OCI-LY3 (cell line): ENCODE measurements at regions not wholly inside any gene's neighbourhood (a gene's known extent, or its start where the extent isn't known, plus 50 kb on each side); places are given as distances from the start of the nearest gene placed in this dataset.

Experiments used
- H2AFZ ChIP-seq: fragments of 200-600, 300-600 bp; shearing (Covaris generic); 2 replicates; pipeline ENCODE4 v1.6.0; 2014; ENCODE audit warnings: antibody characterized with exemption, low read depth, low read length
- H3K27ac ChIP-seq: fragments of 200-600, 300-600 bp; sonication (generic); 2 replicates; pipeline ENCODE4 v1.5.1; 2014; ENCODE audit warnings: mild to moderate bottlenecking, low read length, moderate library complexity, mixed read lengths
- H3K27me3 ChIP-seq: fragments of 200-600, 300-600 bp; sonication (generic); 2 replicates; pipeline ENCODE4 v1.6.1; 2014; ENCODE audit warnings: low read depth, low read length, mixed read lengths
- H3K36me3 ChIP-seq: fragments of 200-600, 300-600 bp; sonication (generic); replicated peaks from 2 replicates; pipeline ENCODE3; 2014; ENCODE audit warnings: low read depth, low read length, mixed read lengths
- H3K4me1 ChIP-seq: fragments of 300-600, 200-600 bp; sonication (generic); 2 replicates; pipeline ENCODE4 v1.6.1; 2014; ENCODE audit warnings: low read length, mixed read lengths
- H3K4me2 ChIP-seq: fragments of 200-600, 300-600 bp; sonication (generic); 2 replicates; pipeline ENCODE4 v1.6.1; 2014; ENCODE audit warnings: low read length, mixed read lengths
- H3K4me3 ChIP-seq: fragments of 300-600, 200-600 bp; sonication (generic); 2 replicates; pipeline ENCODE4 v1.5.1; 2014; ENCODE audit warnings: antibody characterized with exemption, mild to moderate bottlenecking, low read length, moderate library complexity
- H3K79me2 ChIP-seq: fragments of 300-600, 200-600 bp; shearing (Covaris generic); 2 replicates; pipeline ENCODE4 v1.6.1; 2014; ENCODE audit warnings: mild to moderate bottlenecking, low read length, mixed read lengths
- H3K9ac ChIP-seq: fragments of 300-600, 200-600 bp; shearing (Covaris generic); 2 replicates; pipeline ENCODE4 v1.6.0; 2014; ENCODE audit warnings: mild to moderate bottlenecking, low read length, moderate library complexity
- H3K9me3 ChIP-seq: fragments of 200-600, 300-600 bp; shearing (Covaris generic); 2 replicates; pipeline ENCODE4 v1.6.1; 2014; ENCODE audit warnings: low read length, mixed read lengths; ENCODE audit not compliant: insufficient read depth
- H4K20me1 ChIP-seq: fragments of 200-600, 300-600 bp; sonication (generic); 2 replicates; pipeline ENCODE4 v1.6.1; 2016; ENCODE audit warnings: low read length, mixed read lengths; ENCODE audit not compliant: insufficient read depth
- EZH2phosphoT487 ChIP-seq: fragments of 200-600 bp; shearing (Covaris generic); IDR thresholded peaks from 2 replicates; pipeline ENCODE4 v1.6.1; 2018; ENCODE audit warnings: antibody characterized with exemption, mixed run types, low read depth
- TF ChIP-seq, protein P1 (sequence below): fragments of 200-600, 300-600 bp; sonication (generic); IDR thresholded peaks from 2 replicates; pipeline ENCODE4 v1.5.1; 2014; ENCODE audit warnings: antibody characterized with exemption, low read length, low read depth

- no peak overlapping the region for H3K4me2 ChIP-seq
- TF ChIP-seq EZH2phosphoT487: no peak
- TF ChIP-seq, protein P1, sequence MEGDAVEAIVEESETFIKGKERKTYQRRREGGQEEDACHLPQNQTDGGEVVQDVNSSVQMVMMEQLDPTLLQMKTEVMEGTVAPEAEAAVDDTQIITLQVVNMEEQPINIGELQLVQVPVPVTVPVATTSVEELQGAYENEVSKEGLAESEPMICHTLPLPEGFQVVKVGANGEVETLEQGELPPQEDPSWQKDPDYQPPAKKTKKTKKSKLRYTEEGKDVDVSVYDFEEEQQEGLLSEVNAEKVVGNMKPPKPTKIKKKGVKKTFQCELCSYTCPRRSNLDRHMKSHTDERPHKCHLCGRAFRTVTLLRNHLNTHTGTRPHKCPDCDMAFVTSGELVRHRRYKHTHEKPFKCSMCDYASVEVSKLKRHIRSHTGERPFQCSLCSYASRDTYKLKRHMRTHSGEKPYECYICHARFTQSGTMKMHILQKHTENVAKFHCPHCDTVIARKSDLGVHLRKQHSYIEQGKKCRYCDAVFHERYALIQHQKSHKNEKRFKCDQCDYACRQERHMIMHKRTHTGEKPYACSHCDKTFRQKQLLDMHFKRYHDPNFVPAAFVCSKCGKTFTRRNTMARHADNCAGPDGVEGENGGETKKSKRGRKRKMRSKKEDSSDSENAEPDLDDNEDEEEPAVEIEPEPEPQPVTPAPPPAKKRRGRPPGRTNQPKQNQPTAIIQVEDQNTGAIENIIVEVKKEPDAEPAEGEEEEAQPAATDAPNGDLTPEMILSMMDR: no peak
- H3K36me3 ChIP-seq: no peaks in the 10 kb centered on the region
- H2AFZ ChIP-seq: no peak overlapping the region
- H3K9me3 ChIP-seq: no peaks in the 10 kb centered on the region
- H3K79me2 ChIP-seq: no peaks in the 10 kb centered on the region
- H3K4me1 ChIP-seq: no peaks in the 10 kb centered on the region
- no peak overlapping the region for H3K27ac ChIP-seq
- H4K20me1 ChIP-seq: no peaks in the 10 kb centered on the region
- H3K9ac ChIP-seq: no peak overlapping the region
- H3K27me3 ChIP-seq: peaks cover 3% of the 10 kb centered on the region; the same call in 1 of the 2 replicates
- no peak overlapping the region for H3K4me3 ChIP-seq
These were observed 160.9 kb downstream of the RDH14 start for GRCh38 chr2:18399601-18400000.

DNA sequence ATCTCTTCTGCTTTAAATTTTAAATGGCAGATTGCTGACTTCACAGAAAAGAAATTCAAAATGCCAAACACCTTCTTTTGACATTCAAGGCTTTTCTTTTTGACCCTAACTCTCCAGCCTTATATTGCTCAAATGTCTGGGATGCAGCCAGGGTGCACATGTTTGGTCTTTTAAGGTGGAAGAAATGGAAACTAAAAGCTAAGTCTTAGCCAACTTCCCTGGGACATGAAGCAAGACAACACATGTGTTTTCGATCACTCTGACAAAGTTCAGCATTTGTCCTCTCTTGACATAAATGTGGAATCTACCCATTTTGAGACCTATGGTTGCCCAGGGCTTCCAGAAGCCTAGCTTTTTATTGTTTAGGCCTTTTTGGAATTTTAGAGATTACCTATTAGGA lies 161.6 kb downstream of the RDH14 start:
- peaks cover 3% of the 10 kb centered on the region; the same call in 1 of the 2 replicates for H3K27me3 ChIP-seq
- no peaks in the 10 kb centered on the region for H4K20me1 ChIP-seq
- H3K9ac ChIP-seq: no peak overlapping the region
- no peaks in the 10 kb centered on the region for H3K9me3 ChIP-seq
- no peaks in the 10 kb centered on the region for H3K79me2 ChIP-seq
- no peak overlapping the region for H3K4me3 ChIP-seq
- no peaks in the 10 kb centered on the region for H3K4me1 ChIP-seq
- H3K4me2 ChIP-seq: no peak overlapping the region
- no peak for TF ChIP-seq EZH2phosphoT487
- TF ChIP-seq, protein P1: no peak
- H3K27ac ChIP-seq: no peak overlapping the region
- H3K36me3 ChIP-seq: no peaks in the 10 kb centered on the region
- no peak overlapping the region for H2AFZ ChIP-seq

GRCh38 chr2:18396329-18397010 lies 164.0 kb downstream of the RDH14 start:
- peaks cover 3% of the 10 kb centered on the region; the same call in 1 of the 2 replicates for H3K27me3 ChIP-seq
- H3K36me3 ChIP-seq: no peaks in the 10 kb centered on the region
- TF ChIP-seq EZH2phosphoT487: no peak
- TF ChIP-seq, protein P1: no peak
- H3K27ac ChIP-seq: no peak overlapping the region
- no peaks in the 10 kb centered on the region for H4K20me1 ChIP-seq
- H3K79me2 ChIP-seq: no peaks in the 10 kb centered on the region
- no peaks in the 10 kb centered on the region for H3K4me1 ChIP-seq
- no peak overlapping the region for H3K4me2 ChIP-seq
- no peak overlapping the region for H2AFZ ChIP-seq
- no peaks in the 10 kb centered on the region for H3K9me3 ChIP-seq
- H3K4me3 ChIP-seq: no peak overlapping the region
- H3K9ac ChIP-seq: no peak overlapping the region

DNA sequence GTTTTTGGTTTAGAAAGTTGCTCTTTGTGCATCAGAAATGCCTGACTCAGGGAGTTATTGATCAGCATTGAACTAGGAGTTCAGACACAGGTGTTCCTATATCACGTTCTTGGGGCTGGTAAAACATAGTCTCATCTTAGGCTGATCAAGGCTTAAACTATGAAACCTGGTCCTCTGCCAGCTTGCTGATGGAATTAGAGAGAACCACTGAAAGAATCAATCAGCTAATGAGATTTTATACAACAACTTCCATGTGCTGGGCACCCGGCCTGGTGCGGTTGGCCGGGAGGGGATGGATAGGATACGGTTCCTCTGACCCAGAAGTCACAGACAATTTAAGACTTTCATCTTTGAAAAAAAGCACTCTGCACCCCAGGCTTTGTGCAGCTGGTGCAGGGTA lies 164.9 kb downstream of the RDH14 start:
- H4K20me1 ChIP-seq: no peaks in the 10 kb centered on the region
- H3K79me2 ChIP-seq: no peaks in the 10 kb centered on the region
- H3K4me3 ChIP-seq: no peak overlapping the region
- no peaks in the 10 kb centered on the region for H3K4me1 ChIP-seq
- no peaks in the 10 kb centered on the region for H3K36me3 ChIP-seq
- no peak overlapping the region for H3K4me2 ChIP-seq
- H3K27me3 ChIP-seq: peaks cover 3% of the 10 kb centered on the region; the same call in 1 of the 2 replicates
- no peak overlapping the region for H3K27ac ChIP-seq
- TF ChIP-seq, protein P1: no peak
- no peak for TF ChIP-seq EZH2phosphoT487
- H2AFZ ChIP-seq: no peak overlapping the region
- H3K9me3 ChIP-seq: no peaks in the 10 kb centered on the region
- no peak overlapping the region for H3K9ac ChIP-seq
